ENCODE measurements at regions not wholly inside any gene's neighbourhood (a gene's known extent, or its start where the extent isn't known, plus 50 kb on each side); places are given as distances from the start of the nearest gene placed in this dataset.

- no peak overlapping the region for H3K27ac ChIP-seq (replicated peaks in 1 of 4)
- WGBS, result 57% methylated on average over 7 of the region's 7 CpGs
- no peaks in the 10 kb centered on the region for H3K9me3 ChIP-seq
- no peaks in the 10 kb centered on the region for H3K36me3 ChIP-seq
- H3K4me3 ChIP-seq, result no peak overlapping the region
- TF ChIP-seq CTCF (IDR thresholded peaks at IDR 0.05) (no peak), EP300 (IDR thresholded peaks at IDR 0.05) (no peak), POLR2A (IDR thresholded peaks at IDR 0.05; ENCODE audit: low read depth) (no peak), POLR2AphosphoS5 (IDR thresholded peaks at IDR 0.05) (no peak)
- intact Hi-C loops (cut with DNase I), result no loop called here
- DNase-seq (ENCODE audit: extremely low spot score), result no peak
- no peaks in the 10 kb centered on the region for H3K27me3 ChIP-seq
- H3K4me1 ChIP-seq, result no peaks in the 10 kb centered on the region
These were observed 1089.9 kb upstream of the CDH6 start for GRCh38 chr5:30103452-30104202.

GRCh38 chr5:30103052-30103451 is 1090.4 kb upstream of the CDH6 start:
- Histone ChIP-seq H3K27me3 (no peaks in the 10 kb centered on the region), H3K4me3 (no peak overlapping the region), H3K9me3 (no peaks in the 10 kb centered on the region), H3K27ac (replicated peaks in 1 of 4) (no peak overlapping the region), H3K36me3 (no peaks in the 10 kb centered on the region), H3K4me1 (no peaks in the 10 kb centered on the region)
- WGBS, result 27% methylated on average over 1 of the region's 1 CpG
- intact Hi-C loops (cut with DNase I), result no loop called here
- DNase-seq (ENCODE audit: extremely low spot score), result no peak
- no peak for TF ChIP-seq POLR2AphosphoS5 (IDR thresholded peaks at IDR 0.05)
- TF ChIP-seq EP300 (IDR thresholded peaks at IDR 0.05), result no peak
- no peak for TF ChIP-seq CTCF (IDR thresholded peaks at IDR 0.05)
- no peak for TF ChIP-seq POLR2A (IDR thresholded peaks at IDR 0.05; ENCODE audit: low read depth)

- H3K36me3 ChIP-seq, result no peaks in the 10 kb centered on the region
- TF ChIP-seq EP300 (IDR thresholded peaks at IDR 0.05) (no peak), POLR2A (IDR thresholded peaks at IDR 0.05; ENCODE audit: low read depth) (no peak), POLR2AphosphoS5 (IDR thresholded peaks at IDR 0.05) (no peak), CTCF (IDR thresholded peaks at IDR 0.05) (no peak)
- H3K27me3 ChIP-seq, result no peaks in the 10 kb centered on the region
- no peaks in the 10 kb centered on the region for H3K9me3 ChIP-seq
- DNase-seq (ENCODE audit: extremely low spot score), result no peak
- H3K4me3 ChIP-seq, result no peak overlapping the region
- intact Hi-C loops (cut with DNase I), result no loop called here
- no peak overlapping the region for H3K27ac ChIP-seq (replicated peaks in 1 of 4)
- 69% methylated on average over 2 of the region's 2 CpGs for WGBS
- no peaks in the 10 kb centered on the region for H3K4me1 ChIP-seq
These were observed 1091.3 kb upstream of the CDH6 start for GRCh38 chr5:30102185-30102584.

- H3K27me3 ChIP-seq, result no peaks in the 10 kb centered on the region
- 85% methylated on average over 2 of the region's 2 CpGs for WGBS
- H3K4me1 ChIP-seq, result no peaks in the 10 kb centered on the region
- no peak overlapping the region for H3K27ac ChIP-seq (replicated peaks in 1 of 4)
- DNase-seq (ENCODE audit: extremely low spot score), result no peak
- no peaks in the 10 kb centered on the region for H3K36me3 ChIP-seq
- TF ChIP-seq POLR2AphosphoS5 (IDR thresholded peaks at IDR 0.05) (no peak), POLR2A (IDR thresholded peaks at IDR 0.05; ENCODE audit: low read depth) (no peak), EP300 (IDR thresholded peaks at IDR 0.05) (no peak), CTCF (IDR thresholded peaks at IDR 0.05) (no peak)
- no peaks in the 10 kb centered on the region for H3K9me3 ChIP-seq
- H3K4me3 ChIP-seq, result no peak overlapping the region
- intact Hi-C loops (cut with DNase I), result no loop called here
These were observed 1092.6 kb upstream of the CDH6 start for GRCh38 chr5:30100929-30101328.
